ENCODE measurements at regions not wholly inside any gene's neighbourhood (a gene's known extent, or its start where the extent isn't known, plus 50 kb on each side); places are given as distances from the start of the nearest gene placed in this dataset.

DNA sequence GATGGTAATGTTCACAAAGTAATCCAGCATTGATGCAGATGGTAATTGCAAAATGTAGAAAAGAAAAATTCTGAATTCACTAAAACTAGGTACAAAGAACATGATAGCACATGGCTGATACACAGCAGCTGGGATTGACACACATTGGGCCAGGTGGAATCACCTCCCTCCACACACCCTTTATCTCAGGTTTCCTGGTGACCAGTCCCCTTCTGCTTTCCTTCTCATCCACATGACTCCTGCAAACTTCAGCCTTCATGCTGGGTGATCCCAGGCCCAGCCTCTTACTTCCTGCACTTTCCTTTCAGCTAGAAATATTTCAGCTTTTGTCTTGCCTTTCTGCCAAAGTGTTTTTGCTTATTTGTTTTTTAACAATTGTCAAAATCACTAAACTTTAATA lies 246.9 kb downstream of the LNPK start:
- no peak for DNase-seq (ENCODE audit: low read depth in 1 of 2, low spot score in 1 of 2)
- CTCF ChIA-PET: no interaction called here
- no peak for TF ChIP-seq NFE2L2 (conservative IDR thresholded peaks at IDR 0.05; ENCODE audit: low read length)
- no peak for TF ChIP-seq HOXB13 (CRISPR knock-in tag; IDR thresholded peaks at IDR 0.05; ENCODE audit: low read depth)
- TF ChIP-seq CHD4 (IDR thresholded peaks at IDR 0.05; ENCODE audit: borderline replicate concordance): no peak
- TF ChIP-seq CEBPB (IDR thresholded peaks at IDR 0.05): no peak
- TF ChIP-seq ZFP36 (IDR thresholded peaks at IDR 0.05; ENCODE audit: borderline replicate concordance, partially characterized antibody): no peak
- TF ChIP-seq FOSB (CRISPR knock-in tag; IDR thresholded peaks at IDR 0.05): no peak
- TF ChIP-seq SMC3 (IDR thresholded peaks at IDR 0.05): no peak
- no peak for TF ChIP-seq HDAC2 (IDR thresholded peaks at IDR 0.05)
- no peak for TF ChIP-seq MAZ (IDR thresholded peaks at IDR 0.05; ENCODE audit: borderline replicate concordance, low read depth, low read length)
- TF ChIP-seq ZC3H11A (IDR thresholded peaks at IDR 0.05): no peak
- TF ChIP-seq, protein P1, sequence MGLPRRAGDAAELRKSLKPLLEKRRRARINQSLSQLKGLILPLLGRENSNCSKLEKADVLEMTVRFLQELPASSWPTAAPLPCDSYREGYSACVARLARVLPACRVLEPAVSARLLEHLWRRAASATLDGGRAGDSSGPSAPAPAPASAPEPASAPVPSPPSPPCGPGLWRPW (IDR thresholded peaks at IDR 0.05): no peak
- no peak for TF ChIP-seq POLR2A (IDR thresholded peaks at IDR 0.05; ENCODE audit: low read length)
- TF ChIP-seq SREBF2 (IDR thresholded peaks at IDR 0.05): no peak
- TF ChIP-seq PHF8 (IDR thresholded peaks at IDR 0.05; ENCODE audit: borderline replicate concordance, low read depth): no peak
- no peak for TF ChIP-seq ZSCAN20 (CRISPR knock-in tag; IDR thresholded peaks at IDR 0.05)
- no peak for TF ChIP-seq JUN (IDR thresholded peaks at IDR 0.05)
- TF ChIP-seq HEYL (CRISPR knock-in tag; IDR thresholded peaks at IDR 0.05): no peak
- no peak for TF ChIP-seq ESRRA (IDR thresholded peaks at IDR 0.05; ENCODE audit: borderline replicate concordance, low read length)
- no peak for TF ChIP-seq CHD2 (IDR thresholded peaks at IDR 0.05; ENCODE audit: low read length, partially characterized antibody)
- Histone ChIP-seq H3K4me1 (no peaks in the 10 kb centered on the region), H3K27ac (no peak overlapping the region), H3K4me3 (no peak overlapping the region), H3K9me3 (no peaks in the 10 kb centered on the region), H3K4me2 (no peak overlapping the region)
- POLR2A ChIA-PET: no interaction called here
- FAIRE-seq: no peak
- no peak for ATAC-seq

DNA sequence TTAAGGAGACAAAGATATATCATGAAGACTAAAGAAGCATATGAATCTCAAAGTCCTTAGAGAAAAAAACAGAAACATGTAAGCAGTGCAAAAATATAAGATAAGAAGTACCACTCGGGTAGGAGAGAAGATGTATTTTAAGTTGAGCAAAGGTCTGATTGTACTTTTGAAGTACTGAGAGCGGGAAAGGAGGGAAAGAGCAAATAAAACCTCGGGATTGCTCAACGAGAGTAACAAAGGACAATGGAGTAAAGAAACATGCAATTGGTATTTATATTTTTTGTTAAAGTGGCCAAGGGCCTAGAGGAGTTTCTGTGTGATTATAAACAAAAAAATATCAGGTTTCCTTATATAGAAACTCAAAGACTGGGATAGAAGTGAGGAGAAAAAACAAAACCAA lies 251.9 kb downstream of the LNPK start:
- ChIA-PET POLR2A (no interaction called here), CTCF (interaction anchor here (1.2 kb wide), 1 partner anchor 61 kb away, joined by 4 read pairs; no protein-coding TSS in a partner anchor)
- TF ChIP-seq MYC (IDR thresholded peaks at IDR 0.05; ENCODE audit: borderline replicate concordance, low read length) (no peak), SREBF2 (IDR thresholded peaks at IDR 0.05) (no peak), RNF2 (IDR thresholded peaks at IDR 0.05; ENCODE audit: borderline replicate concordance, low read depth) (no peak), RARB (CRISPR knock-in tag; IDR thresholded peaks at IDR 0.05) (no peak), CHD2 (IDR thresholded peaks at IDR 0.05; ENCODE audit: low read length, partially characterized antibody) (no peak), ZSCAN20 (CRISPR knock-in tag; IDR thresholded peaks at IDR 0.05) (no peak), ZNF302 (CRISPR knock-in tag; IDR thresholded peaks at IDR 0.05) (no peak), ESRRA (IDR thresholded peaks at IDR 0.05; ENCODE audit: borderline replicate concordance, low read length) (no peak), NR3C1 (IDR thresholded peaks at IDR 0.05) (no peak), CEBPB (IDR thresholded peaks at IDR 0.05) (no peak), FOSL2 (IDR thresholded peaks at IDR 0.05) (no peak), FOSL2 (CRISPR knock-in tag; IDR thresholded peaks at IDR 0.05) (no peak), MAFK (IDR thresholded peaks at IDR 0.05; ENCODE audit: partially characterized antibody) (no peak), JUNB (IDR thresholded peaks at IDR 0.05) (no peak)
- TF ChIP-seq, protein P2, sequence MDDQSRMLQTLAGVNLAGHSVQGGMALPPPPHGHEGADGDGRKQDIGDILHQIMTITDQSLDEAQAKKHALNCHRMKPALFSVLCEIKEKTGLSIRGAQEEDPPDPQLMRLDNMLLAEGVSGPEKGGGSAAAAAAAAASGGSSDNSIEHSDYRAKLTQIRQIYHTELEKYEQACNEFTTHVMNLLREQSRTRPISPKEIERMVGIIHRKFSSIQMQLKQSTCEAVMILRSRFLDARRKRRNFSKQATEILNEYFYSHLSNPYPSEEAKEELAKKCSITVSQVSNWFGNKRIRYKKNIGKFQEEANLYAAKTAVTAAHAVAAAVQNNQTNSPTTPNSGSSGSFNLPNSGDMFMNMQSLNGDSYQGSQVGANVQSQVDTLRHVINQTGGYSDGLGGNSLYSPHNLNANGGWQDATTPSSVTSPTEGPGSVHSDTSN (IDR thresholded peaks at IDR 0.05): no peak
- Histone ChIP-seq H3K9me3 (no peaks in the 10 kb centered on the region), H3K4me3 (no peak overlapping the region), H3K4me1 (no peaks in the 10 kb centered on the region), H3K27ac (no peak overlapping the region), H3K4me2 (no peak overlapping the region)
- FAIRE-seq: no peak
- DNase-seq (ENCODE audit: low read depth in 1 of 2, low spot score in 1 of 2): no peak
- no peak for ATAC-seq
- under 1% methylated on average over 4 of the region's 4 CpGs for WGBS (ENCODE audit: missing lambda C conversion rate)
